Large intestine (tissue), 3 donors: ENCODE measurements at regions not wholly inside any gene's neighbourhood (a gene's known extent, or its start where the extent isn't known, plus 50 kb on each side); places are given as distances from the start of the nearest gene placed in this dataset.
"Not testable (repeated sequence)": the region's sequence is repeated elsewhere in the genome, so short reads cannot be mapped to it uniquely, and the experiment has no call there.

Source experiments
- DNase-seq, 2 donors: peaks; one replicate each; pipeline versions ENCODE4 v3.0.0 to v3.0.0-alpha.2; 2013
- H3K27ac ChIP-seq: one replicate; pipeline ENCODE4 v1.5.1; 2013; ENCODE audit warnings: low read length
- H3K27me3 ChIP-seq: 2 replicates; pipeline ENCODE4 v1.6.1; 2013; ENCODE audit warnings: low read length; ENCODE audit not compliant: control insufficient read depth, insufficient read depth
- H3K36me3 ChIP-seq: 2 replicates; pipeline ENCODE4 v1.6.1; 2013; ENCODE audit warnings: low read length; ENCODE audit not compliant: control insufficient read depth, insufficient read depth
- H3K4me1 ChIP-seq: one replicate; pipeline ENCODE4 v1.6.1; 2013; ENCODE audit warnings: low read length; ENCODE audit not compliant: control insufficient read depth, insufficient read depth
- H3K4me3 ChIP-seq: one replicate; pipeline ENCODE4 v1.5.1; 2013; ENCODE audit warnings: low read length
- H3K9me3 ChIP-seq: one replicate; pipeline ENCODE4 v1.6.1; 2013; ENCODE audit warnings: mild to moderate bottlenecking, low read depth, low read length, moderate library complexity; ENCODE audit not compliant: control insufficient read depth
- WGBS: methylation state at CpG from one replicate; pipeline ENCODE4 v1.1.5; 2013; ENCODE audit warnings: low lambda C conversion rate; ENCODE audit not compliant: insufficient coverage; 5-methylcytosine and 5-hydroxymethylcytosine counted together

- H3K27me3 ChIP-seq, result peaks cover 2% of the 10 kb centered on the region
- H3K36me3 ChIP-seq, result no peaks in the 10 kb centered on the region
- no peaks in the 10 kb centered on the region for H3K4me1 ChIP-seq
- no peaks in the 10 kb centered on the region for H3K9me3 ChIP-seq
- no peak overlapping the region for H3K4me3 ChIP-seq
- no peak for DNase-seq
- no peak overlapping the region for H3K27ac ChIP-seq
- no CpG with 5 or more reads among the region's 9 CpGs for WGBS
These were observed 84.0 kb downstream of the NSUN2 start for GRCh38 chr5:6548756-6549285.

GRCh38 chr5:6547926-6548519 is 84.8 kb downstream of the NSUN2 start:
- H3K4me1 ChIP-seq, H3K4me3 ChIP-seq, H3K27me3 ChIP-seq, H3K27ac ChIP-seq, H3K36me3 ChIP-seq, H3K9me3 ChIP-seq, DNase-seq: not testable (repeated sequence)
- WGBS, result no CpG with 5 or more reads among the region's 7 CpGs

- Histone ChIP-seq H3K27me3 (peaks cover 2% of the 10 kb centered on the region), H3K4me1 (no peaks in the 10 kb centered on the region), H3K27ac (no peak overlapping the region), H3K4me3 (no peak overlapping the region), H3K36me3 (no peaks in the 10 kb centered on the region), H3K9me3 (no peaks in the 10 kb centered on the region)
- WGBS, result no CpG with 5 or more reads among the region's 5 CpGs
- no peak for DNase-seq
These were observed 85.3 kb downstream of the NSUN2 start for GRCh38 chr5:6547498-6547897.

GRCh38 chr5:6545770-6546690 is 86.8 kb downstream of the NSUN2 start:
- DNase-seq, result no peak
- no peaks in the 10 kb centered on the region for H3K4me1 ChIP-seq
- H3K27ac ChIP-seq, result peak overlapping the region; percentile 45
- no peaks in the 10 kb centered on the region for H3K9me3 ChIP-seq
- H3K36me3 ChIP-seq, result no peaks in the 10 kb centered on the region
- H3K27me3 ChIP-seq, result peaks cover 2% of the 10 kb centered on the region
- H3K4me3 ChIP-seq, result no peak overlapping the region
- WGBS, result no CpG with 5 or more reads among the region's 24 CpGs

- Histone ChIP-seq H3K36me3 (no peaks in the 10 kb centered on the region), H3K4me3 (no peak overlapping the region), H3K27ac (no peak overlapping the region), H3K9me3 (no peaks in the 10 kb centered on the region), H3K4me1 (no peaks in the 10 kb centered on the region), H3K27me3 (peaks cover 2% of the 10 kb centered on the region)
- DNase-seq, result no peak
- WGBS, result no CpG with 5 or more reads among the region's 14 CpGs
These were observed 87.7 kb downstream of the NSUN2 start for GRCh38 chr5:6545036-6545693.

GRCh38 chr5:6544561-6544935 is 88.3 kb downstream of the NSUN2 start:
- no peak overlapping the region for H3K27ac ChIP-seq
- WGBS, result no CpG with 5 or more reads among the region's 5 CpGs
- DNase-seq, result no peak

More at GRCh38 chr5:6544561-6544935, 88.3 kb downstream of the NSUN2 start:
- Histone ChIP-seq H3K27me3 (peaks cover 2% of the 10 kb centered on the region), H3K9me3 (no peaks in the 10 kb centered on the region), H3K4me1 (no peaks in the 10 kb centered on the region), H3K36me3 (no peaks in the 10 kb centered on the region), H3K4me3 (no peak overlapping the region)
